ENCODE measurements at regions not wholly inside any gene's neighbourhood (a gene's known extent, or its start where the extent isn't known, plus 50 kb on each side); places are given as distances from the start of the nearest gene placed in this dataset.

DNA sequence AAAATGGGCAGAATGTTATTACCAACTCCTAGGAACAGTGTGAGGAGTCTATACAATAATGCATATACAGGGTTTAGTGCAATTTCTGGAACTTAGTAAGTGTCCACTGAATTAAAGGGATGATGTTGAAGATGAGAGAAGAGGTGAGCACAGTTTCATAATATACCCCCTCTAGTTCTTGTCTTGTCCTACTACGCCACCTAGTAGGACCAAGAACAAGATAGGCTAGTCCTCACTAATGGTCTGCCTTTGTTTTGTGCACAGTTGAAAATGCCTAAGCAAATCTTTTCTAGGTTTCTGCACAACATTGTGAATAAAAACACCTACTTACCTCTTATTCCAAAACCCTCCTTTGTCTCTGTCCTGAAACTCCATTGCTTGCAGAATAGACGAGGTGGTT lies 670.2 kb downstream of the CDH8 start:
- WGBS, 3 donors, result 70 to 83% (median 78%) methylated on average over 2 of the region's 2 CpGs
- intact Hi-C loops (cut with DNase I), result no loop called here

GRCh38 chr16:61364990-61365389 lies 671.2 kb downstream of the CDH8 start:
- intact Hi-C loops (cut with DNase I), result no loop called here
- WGBS, 3 donors, result 34 to 49% (median 39%) methylated on average over 3 of the region's 3 CpGs
- no peak overlapping the region for H3K27ac ChIP-seq

More for the DNA sequence above, 670.2 kb downstream of the CDH8 start:
- Histone ChIP-seq H3K9me3 (no peaks in the 10 kb centered on the region), H3K4me3 (no peak overlapping the region), H3K4me1 (ENCODE audit: insufficient read depth) (no peaks in the 10 kb centered on the region), H3K27ac (no peak overlapping the region), H3K36me3 (no peaks in the 10 kb centered on the region), H3K27me3 (no peaks in the 10 kb centered on the region)
- TF ChIP-seq EP300 (IDR thresholded peaks at IDR 0.05), result no peak
- TF ChIP-seq POLR2A (IDR thresholded peaks at IDR 0.05), result no peak
- TF ChIP-seq, protein P1, sequence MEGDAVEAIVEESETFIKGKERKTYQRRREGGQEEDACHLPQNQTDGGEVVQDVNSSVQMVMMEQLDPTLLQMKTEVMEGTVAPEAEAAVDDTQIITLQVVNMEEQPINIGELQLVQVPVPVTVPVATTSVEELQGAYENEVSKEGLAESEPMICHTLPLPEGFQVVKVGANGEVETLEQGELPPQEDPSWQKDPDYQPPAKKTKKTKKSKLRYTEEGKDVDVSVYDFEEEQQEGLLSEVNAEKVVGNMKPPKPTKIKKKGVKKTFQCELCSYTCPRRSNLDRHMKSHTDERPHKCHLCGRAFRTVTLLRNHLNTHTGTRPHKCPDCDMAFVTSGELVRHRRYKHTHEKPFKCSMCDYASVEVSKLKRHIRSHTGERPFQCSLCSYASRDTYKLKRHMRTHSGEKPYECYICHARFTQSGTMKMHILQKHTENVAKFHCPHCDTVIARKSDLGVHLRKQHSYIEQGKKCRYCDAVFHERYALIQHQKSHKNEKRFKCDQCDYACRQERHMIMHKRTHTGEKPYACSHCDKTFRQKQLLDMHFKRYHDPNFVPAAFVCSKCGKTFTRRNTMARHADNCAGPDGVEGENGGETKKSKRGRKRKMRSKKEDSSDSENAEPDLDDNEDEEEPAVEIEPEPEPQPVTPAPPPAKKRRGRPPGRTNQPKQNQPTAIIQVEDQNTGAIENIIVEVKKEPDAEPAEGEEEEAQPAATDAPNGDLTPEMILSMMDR (IDR thresholded peaks at IDR 0.05), result no peak
- no peak for DNase-seq

DNA sequence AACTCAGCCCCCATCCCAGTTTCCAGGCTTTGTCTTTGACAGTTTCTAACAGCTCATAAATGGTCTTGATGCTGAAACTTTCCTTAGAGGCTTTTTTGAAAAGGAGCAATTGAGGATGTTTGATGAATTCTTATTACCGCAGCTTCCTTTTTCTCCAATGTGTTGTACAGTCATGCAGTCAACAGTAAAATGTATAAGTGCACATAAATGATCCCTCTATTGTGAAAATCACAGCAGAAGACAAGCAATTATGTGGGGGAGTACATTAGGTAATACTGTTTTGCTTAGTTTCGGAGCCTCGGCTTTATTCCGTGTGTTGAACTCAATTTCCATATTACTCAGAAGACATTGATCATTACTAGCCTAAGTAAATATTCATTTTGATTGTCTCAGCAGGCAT lies 673.7 kb downstream of the CDH8 start:
- no peaks in the 10 kb centered on the region for H3K9me3 ChIP-seq
- H3K27ac ChIP-seq, result no peak overlapping the region
- no peaks in the 10 kb centered on the region for H3K4me1 ChIP-seq (ENCODE audit: insufficient read depth)
- no peak for TF ChIP-seq POLR2A (IDR thresholded peaks at IDR 0.05)
- TF ChIP-seq, protein P1 (IDR thresholded peaks at IDR 0.05), result no peak
- TF ChIP-seq EP300 (IDR thresholded peaks at IDR 0.05), result no peak
- 87 to 96% (median 89%) methylated on average over 4 of the region's 4 CpGs for WGBS, 3 donors
- intact Hi-C loops (cut with DNase I), result no loop called here
- no peak overlapping the region for H3K4me3 ChIP-seq
- no peaks in the 10 kb centered on the region for H3K36me3 ChIP-seq
- DNase-seq, result no peak
- H3K27me3 ChIP-seq, result no peaks in the 10 kb centered on the region

More at GRCh38 chr16:61364990-61365389, 671.2 kb downstream of the CDH8 start:
- Histone ChIP-seq H3K4me3 (no peak overlapping the region), H3K9me3 (no peaks in the 10 kb centered on the region), H3K27me3 (no peaks in the 10 kb centered on the region), H3K36me3 (no peaks in the 10 kb centered on the region), H3K4me1 (ENCODE audit: insufficient read depth) (no peaks in the 10 kb centered on the region)
- no peak for DNase-seq
- TF ChIP-seq, protein P1 (IDR thresholded peaks at IDR 0.05), result no peak
- no peak for TF ChIP-seq EP300 (IDR thresholded peaks at IDR 0.05)
- TF ChIP-seq POLR2A (IDR thresholded peaks at IDR 0.05), result no peak

GRCh38 chr16:61344791-61345190 lies 691.4 kb downstream of the CDH8 start:
- H3K27me3 ChIP-seq, result no peaks in the 10 kb centered on the region
- H3K4me3 ChIP-seq, result no peak overlapping the region
- no peak for TF ChIP-seq EP300 (IDR thresholded peaks at IDR 0.05)
- TF ChIP-seq POLR2A (IDR thresholded peaks at IDR 0.05), result no peak
- TF ChIP-seq, protein P1 (IDR thresholded peaks at IDR 0.05), result no peak
- intact Hi-C loops (cut with DNase I), result no loop called here
- DNase-seq, result no peak
- no peaks in the 10 kb centered on the region for H3K9me3 ChIP-seq
- no peaks in the 10 kb centered on the region for H3K4me1 ChIP-seq (ENCODE audit: insufficient read depth)
- 62 to 63% (median 62%) methylated on average over 3 of the region's 3 CpGs for WGBS, 3 donors
- no peaks in the 10 kb centered on the region for H3K36me3 ChIP-seq
- H3K27ac ChIP-seq, result no peak overlapping the region

Measured in ovary (tissue), 7 donors.